ENCODE measurements at regions not wholly inside any gene's neighbourhood (a gene's known extent, or its start where the extent isn't known, plus 50 kb on each side); places are given as distances from the start of the nearest gene placed in this dataset.

DNA sequence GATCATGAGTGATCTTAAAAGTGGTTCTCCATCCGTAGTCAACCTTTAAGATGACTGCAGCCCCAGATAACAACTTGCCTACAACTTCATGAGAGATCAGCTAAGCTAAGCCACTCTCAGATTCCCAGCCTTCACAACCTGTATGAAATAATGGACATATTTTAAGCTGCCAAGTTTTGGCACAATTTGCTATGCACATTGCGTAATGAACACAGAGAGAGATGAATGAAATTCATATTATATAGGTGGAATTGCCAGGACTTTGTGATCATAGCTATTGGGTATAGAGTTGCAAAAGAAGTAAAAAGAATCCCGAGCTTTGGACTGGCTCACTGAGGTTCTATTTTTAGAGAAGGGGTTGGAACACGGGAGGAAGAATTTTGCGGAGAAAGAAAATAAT is 59.1 kb upstream of the EGLN3 start:
- peaks cover 69% of the 10 kb centered on the region for H3K27me3 ChIP-seq (ENCODE audit: insufficient read depth, low read length)
- H3K4me1 ChIP-seq (ENCODE audit: control insufficient read depth, insufficient read depth, low read length, unreplicated experiment): no peaks in the 10 kb centered on the region
- no peak overlapping the region for H3K4me3 ChIP-seq (ENCODE audit: low read depth, low read length)
- no peak overlapping the region for H2AFZ ChIP-seq (ENCODE audit: low read length, unreplicated experiment)
- no peaks in the 10 kb centered on the region for H3K79me2 ChIP-seq (ENCODE audit: control insufficient read depth, insufficient read depth, low read length, unreplicated experiment)
- H3K27ac ChIP-seq (ENCODE audit: low read depth, low read length): no peak overlapping the region
- no peaks in the 10 kb centered on the region; the same call in 1 of the 2 replicates for H3K36me3 ChIP-seq (ENCODE audit: insufficient read depth, low read length)

GRCh38 chr14:34007902-34008301 is 57.0 kb upstream of the EGLN3 start:
- no peak overlapping the region for H3K4me3 ChIP-seq (ENCODE audit: low read depth, low read length)
- no peak overlapping the region for H2AFZ ChIP-seq (ENCODE audit: low read length, unreplicated experiment)
- H3K79me2 ChIP-seq (ENCODE audit: control insufficient read depth, insufficient read depth, low read length, unreplicated experiment): no peaks in the 10 kb centered on the region
- H3K27ac ChIP-seq (ENCODE audit: low read depth, low read length): no peak overlapping the region
- no peaks in the 10 kb centered on the region for H3K4me1 ChIP-seq (ENCODE audit: control insufficient read depth, insufficient read depth, low read length, unreplicated experiment)
- no peaks in the 10 kb centered on the region; the same call in 1 of the 2 replicates for H3K36me3 ChIP-seq (ENCODE audit: insufficient read depth, low read length)
- peaks cover 77% of the 10 kb centered on the region for H3K27me3 ChIP-seq (ENCODE audit: insufficient read depth, low read length)

- H3K4me3 ChIP-seq (ENCODE audit: low read depth, low read length): no peak overlapping the region
- H3K27me3 ChIP-seq (ENCODE audit: insufficient read depth, low read length): peaks cover 73% of the 10 kb centered on the region
- no peaks in the 10 kb centered on the region; the same call in 1 of the 2 replicates for H3K36me3 ChIP-seq (ENCODE audit: insufficient read depth, low read length)
- H3K27ac ChIP-seq (ENCODE audit: low read depth, low read length): no peak overlapping the region
- no peaks in the 10 kb centered on the region for H3K4me1 ChIP-seq (ENCODE audit: control insufficient read depth, insufficient read depth, low read length, unreplicated experiment)
- H2AFZ ChIP-seq (ENCODE audit: low read length, unreplicated experiment): no peak overlapping the region
- no peaks in the 10 kb centered on the region for H3K79me2 ChIP-seq (ENCODE audit: control insufficient read depth, insufficient read depth, low read length, unreplicated experiment)
These were observed 55.0 kb upstream of the EGLN3 start for GRCh38 chr14:34005901-34006300.

DNA sequence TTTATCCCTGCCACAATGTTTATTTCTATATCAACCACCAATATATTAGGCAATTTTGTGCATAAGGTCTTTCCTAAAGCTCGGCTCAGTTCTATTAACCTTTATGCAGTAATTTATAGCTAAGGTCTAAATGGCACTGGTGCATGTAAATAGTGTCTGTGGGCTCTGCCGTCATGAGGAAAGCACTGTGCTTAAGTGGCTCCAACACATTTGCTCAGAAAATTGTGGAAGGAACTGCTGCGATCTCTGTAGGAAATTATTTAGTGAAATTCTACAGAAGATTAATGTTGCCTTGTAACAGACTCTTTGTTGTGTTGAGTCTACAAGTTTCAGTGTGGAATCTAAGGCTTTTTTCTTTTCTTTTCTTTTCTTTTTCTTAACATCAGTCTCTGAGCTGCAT is 54.0 kb upstream of the EGLN3 start:
- no peak overlapping the region for H2AFZ ChIP-seq (ENCODE audit: low read length, unreplicated experiment)
- H3K4me1 ChIP-seq (ENCODE audit: control insufficient read depth, insufficient read depth, low read length, unreplicated experiment): no peaks in the 10 kb centered on the region
- H3K4me3 ChIP-seq (ENCODE audit: low read depth, low read length): no peak overlapping the region
- no peaks in the 10 kb centered on the region; the same call in 1 of the 2 replicates for H3K36me3 ChIP-seq (ENCODE audit: insufficient read depth, low read length)
- H3K79me2 ChIP-seq (ENCODE audit: control insufficient read depth, insufficient read depth, low read length, unreplicated experiment): no peaks in the 10 kb centered on the region
- peaks cover 71% of the 10 kb centered on the region for H3K27me3 ChIP-seq (ENCODE audit: insufficient read depth, low read length)
- H3K27ac ChIP-seq (ENCODE audit: low read depth, low read length): no peak overlapping the region

GRCh38 chr14:34003691-34004090 is 52.8 kb upstream of the EGLN3 start:
- H2AFZ ChIP-seq (ENCODE audit: low read length, unreplicated experiment): no peak overlapping the region
- no peak overlapping the region for H3K4me3 ChIP-seq (ENCODE audit: low read depth, low read length)

GRCh38 chr14:34003082-34003668 is 52.3 kb upstream of the EGLN3 start:
- H3K4me3 ChIP-seq (ENCODE audit: low read depth, low read length): no peak overlapping the region
- H3K27me3 ChIP-seq (ENCODE audit: insufficient read depth, low read length): peaks cover 58% of the 10 kb centered on the region
- no peaks in the 10 kb centered on the region for H3K79me2 ChIP-seq (ENCODE audit: control insufficient read depth, insufficient read depth, low read length, unreplicated experiment)
- H2AFZ ChIP-seq (ENCODE audit: low read length, unreplicated experiment): no peak overlapping the region
- no peaks in the 10 kb centered on the region for H3K4me1 ChIP-seq (ENCODE audit: control insufficient read depth, insufficient read depth, low read length, unreplicated experiment)
- H3K36me3 ChIP-seq (ENCODE audit: insufficient read depth, low read length): no peaks in the 10 kb centered on the region; the same call in 1 of the 2 replicates
- H3K27ac ChIP-seq (ENCODE audit: low read depth, low read length): no peak overlapping the region

More at GRCh38 chr14:34003691-34004090, 52.8 kb upstream of the EGLN3 start:
- H3K27ac ChIP-seq (ENCODE audit: low read depth, low read length): no peak overlapping the region
- H3K36me3 ChIP-seq (ENCODE audit: insufficient read depth, low read length): no peaks in the 10 kb centered on the region; the same call in 1 of the 2 replicates
- no peaks in the 10 kb centered on the region for H3K79me2 ChIP-seq (ENCODE audit: control insufficient read depth, insufficient read depth, low read length, unreplicated experiment)
- no peaks in the 10 kb centered on the region for H3K4me1 ChIP-seq (ENCODE audit: control insufficient read depth, insufficient read depth, low read length, unreplicated experiment)
- H3K27me3 ChIP-seq (ENCODE audit: insufficient read depth, low read length): peaks cover 63% of the 10 kb centered on the region

Measured in ACC112 (cell line).